HG03460 (cell line): ENCODE measurements at regions not wholly inside any gene's neighbourhood (a gene's known extent, or its start where the extent isn't known, plus 50 kb on each side); places are given as distances from the start of the nearest gene placed in this dataset.

Experiments used
- ATAC-seq: cut with Tn5 transposase; IDR thresholded peaks from one replicate; pipeline ENCODE4 v1.9.1; 2021; ENCODE audit not compliant: unreplicated experiment

DNA sequence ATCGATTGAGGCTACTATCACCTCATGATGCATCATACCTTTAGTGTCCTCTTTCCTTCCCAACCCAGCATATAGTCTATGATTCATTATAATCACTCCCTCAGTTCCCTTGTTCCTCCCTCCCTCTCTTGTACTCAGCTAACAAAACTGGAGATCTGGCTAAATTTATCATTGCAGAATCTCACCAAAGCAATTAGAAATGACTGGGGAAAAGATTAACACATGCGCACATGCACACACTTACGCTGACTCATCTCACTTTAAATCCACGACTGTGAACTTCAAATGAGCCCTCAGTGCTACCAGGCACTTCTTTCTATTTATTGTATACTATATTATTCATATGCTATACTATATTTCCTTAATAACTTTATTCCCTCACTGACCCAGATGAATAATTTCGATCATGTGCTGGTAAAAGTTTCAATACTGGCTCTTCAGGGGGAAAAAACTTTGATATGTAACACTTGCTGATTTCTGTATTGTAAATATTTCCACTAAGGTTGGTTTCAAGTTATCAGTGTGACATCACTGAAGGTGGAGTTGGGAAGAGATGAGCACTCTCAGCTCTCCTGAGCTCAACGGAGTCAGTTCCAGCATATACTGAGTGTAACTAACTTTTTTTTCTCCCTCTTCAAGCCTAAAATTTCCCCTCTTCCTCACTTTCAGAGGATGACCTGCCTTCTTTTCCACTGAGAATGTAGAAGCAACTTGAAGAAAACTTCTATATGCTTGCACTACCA, 613.7 kb upstream of the B3GALT2 start:
- no peak for ATAC-seq

DNA sequence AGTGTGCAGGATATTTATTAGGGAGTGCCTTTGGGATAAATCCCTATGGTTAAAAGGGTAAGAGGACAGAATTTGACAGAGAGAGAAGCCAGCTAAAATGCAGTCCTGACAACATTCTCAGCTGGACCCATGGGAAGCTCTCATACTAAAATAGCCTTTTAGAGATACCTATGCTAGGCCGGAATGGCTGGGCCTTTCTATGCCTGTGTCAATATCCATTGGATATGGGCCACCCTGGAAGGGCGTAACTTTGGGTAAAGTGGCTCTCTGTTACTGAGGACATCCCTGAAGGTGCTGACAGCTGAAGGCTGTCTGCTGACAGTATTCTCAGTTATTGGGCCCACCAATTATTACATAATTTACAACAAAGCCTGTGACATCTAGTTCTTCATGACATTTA, 613.0 kb upstream of the B3GALT2 start:
- ATAC-seq = no peak

DNA sequence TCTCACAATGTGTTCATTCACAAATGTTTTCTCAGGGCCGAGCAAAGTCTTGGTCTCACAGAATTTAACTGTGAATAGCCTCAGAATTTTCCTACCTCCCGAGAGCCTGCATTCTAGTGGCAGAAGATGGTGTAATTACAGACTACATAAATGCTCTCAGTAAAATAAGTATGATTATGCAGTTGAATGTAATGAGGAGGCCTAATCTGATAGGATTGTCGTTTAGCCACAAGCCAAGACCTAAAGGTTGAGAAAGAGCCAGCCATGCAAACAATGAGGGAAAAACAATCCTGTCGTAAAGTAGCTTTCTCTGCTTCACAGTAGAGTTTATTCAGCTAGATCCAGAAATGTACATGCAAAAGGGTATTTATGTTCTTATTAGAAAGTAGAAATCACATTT, 607.8 kb upstream of the B3GALT2 start:
- ATAC-seq = no peak

GRCh38 chr1:193791746-193792145, 605.3 kb upstream of the B3GALT2 start:
- no peak for ATAC-seq

DNA sequence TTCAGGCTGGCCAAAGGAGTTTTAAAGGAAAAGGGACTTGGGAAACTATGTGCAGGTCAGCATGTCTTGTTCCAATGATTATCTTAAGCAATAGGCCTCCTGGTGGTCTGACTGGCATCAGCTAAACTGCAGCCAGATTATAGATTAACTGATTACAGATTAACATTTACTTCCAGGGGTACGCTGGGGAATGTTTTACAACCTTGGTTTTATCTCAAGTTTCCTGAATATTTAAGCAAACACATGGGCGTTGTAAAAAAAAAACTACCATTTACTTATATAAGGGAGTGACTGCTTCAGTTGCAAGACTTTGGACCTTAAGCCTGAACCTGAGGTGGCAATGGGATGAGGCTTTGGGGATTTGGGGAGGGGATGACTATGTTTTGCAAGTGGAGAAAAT, 600.6 kb upstream of the B3GALT2 start:
- no peak for ATAC-seq

GRCh38 chr1:193785850-193786420, 599.5 kb upstream of the B3GALT2 start:
- ATAC-seq = no peak

GRCh38 chr1:193774536-193775323, 588.3 kb upstream of the B3GALT2 start:
- ATAC-seq = no peak

DNA sequence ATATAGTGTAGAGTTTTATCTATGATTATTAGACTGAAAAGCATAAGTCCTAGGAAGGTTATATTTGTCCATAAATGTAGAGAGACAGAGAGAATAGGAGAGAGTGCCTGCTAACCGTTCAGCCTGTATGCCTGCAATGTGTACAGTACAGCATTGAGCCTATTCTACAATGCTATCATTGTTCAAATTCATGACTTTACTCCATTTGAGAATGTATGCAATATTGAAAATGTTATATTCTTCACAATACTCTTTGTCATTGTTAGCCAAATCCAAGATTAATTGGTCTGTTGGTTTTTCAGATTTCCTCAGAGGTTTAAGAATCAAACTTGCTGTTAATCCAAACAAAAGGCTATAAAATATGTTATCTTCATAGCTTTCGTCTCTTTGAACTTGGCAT, 585.2 kb upstream of the B3GALT2 start:
- ATAC-seq = no peak

DNA sequence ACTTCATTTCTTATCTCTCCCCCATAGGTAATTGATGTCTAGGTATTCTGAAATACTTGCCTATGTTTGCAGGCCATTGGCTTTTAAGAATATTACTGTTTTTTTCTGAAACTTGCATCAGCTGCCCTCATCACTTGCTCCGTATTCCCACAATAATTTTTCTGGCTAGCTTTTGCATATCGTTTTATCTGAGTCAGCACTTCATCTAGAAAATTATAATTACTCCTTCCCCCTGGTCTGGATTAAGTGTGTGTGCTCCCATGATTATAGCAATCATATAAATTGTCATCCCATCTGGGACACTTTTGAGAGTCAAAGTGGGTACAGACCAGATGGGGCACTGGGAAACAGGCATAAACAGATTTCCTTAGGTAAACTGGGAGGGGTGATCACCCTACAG, 583.2 kb upstream of the B3GALT2 start:
- no peak for ATAC-seq

DNA sequence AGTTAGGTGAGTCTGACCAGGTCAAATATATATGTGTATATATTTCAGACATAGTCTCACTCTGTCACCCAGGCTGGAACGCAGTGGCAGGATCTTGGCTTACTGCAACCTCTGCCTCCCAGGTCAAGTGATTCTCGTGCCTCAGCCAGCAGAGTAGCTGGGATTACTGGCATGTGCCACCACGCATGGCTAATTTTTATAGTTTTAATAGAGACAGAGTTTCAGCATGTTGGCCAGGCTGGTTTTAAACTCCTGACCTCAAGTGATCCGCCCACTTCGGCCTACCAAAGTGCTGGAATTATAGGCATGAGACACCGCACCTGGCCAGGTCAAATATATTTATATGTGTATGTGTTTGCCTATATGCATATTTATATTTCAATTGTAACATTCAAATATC, 581.5 kb upstream of the B3GALT2 start:
- ATAC-seq = no peak

DNA sequence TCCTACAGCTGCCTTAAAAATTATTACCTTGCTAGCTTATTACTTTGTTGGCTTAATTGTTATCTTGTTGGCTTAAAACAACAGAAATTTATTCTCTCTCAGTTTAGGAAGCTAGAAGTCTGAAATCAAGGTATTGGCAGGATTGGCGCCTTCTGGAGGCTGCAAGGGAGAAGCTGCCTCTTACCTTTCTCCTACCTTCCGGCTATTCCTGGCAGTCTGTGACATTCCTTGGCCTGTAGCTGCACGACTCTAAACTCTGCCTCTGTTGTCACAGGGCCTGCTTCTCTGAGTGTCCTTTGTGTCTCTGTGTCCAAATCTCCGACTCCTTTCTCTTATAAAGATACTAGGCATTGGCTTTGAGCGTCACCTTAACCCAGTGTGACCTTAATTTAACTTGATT, 579.9 kb upstream of the B3GALT2 start:
- ATAC-seq = no peak

- no peak for ATAC-seq
These were observed 576.9 kb upstream of the B3GALT2 start for GRCh38 chr1:193763266-193763665.

DNA sequence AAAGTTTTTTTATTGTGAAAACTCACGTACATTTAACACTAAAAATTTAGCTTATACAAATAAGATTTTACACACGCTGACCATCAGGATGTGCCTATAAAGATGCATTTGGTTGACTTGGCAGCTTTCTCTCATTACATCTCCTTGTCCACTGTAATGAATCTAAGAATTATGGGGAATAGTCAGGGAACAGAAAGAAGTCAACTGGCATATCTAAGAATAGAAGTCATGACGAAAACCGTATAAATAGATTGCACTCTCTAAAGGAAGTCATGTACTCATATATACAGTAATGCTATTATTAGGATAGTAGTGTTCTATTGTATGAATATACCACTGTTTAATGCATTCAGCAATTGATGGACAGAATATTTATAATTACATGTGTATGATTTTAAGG, 575.8 kb upstream of the B3GALT2 start:
- no peak for ATAC-seq

- no peak for ATAC-seq
These were observed 569.0 kb upstream of the B3GALT2 start for GRCh38 chr1:193755441-193755840.

DNA sequence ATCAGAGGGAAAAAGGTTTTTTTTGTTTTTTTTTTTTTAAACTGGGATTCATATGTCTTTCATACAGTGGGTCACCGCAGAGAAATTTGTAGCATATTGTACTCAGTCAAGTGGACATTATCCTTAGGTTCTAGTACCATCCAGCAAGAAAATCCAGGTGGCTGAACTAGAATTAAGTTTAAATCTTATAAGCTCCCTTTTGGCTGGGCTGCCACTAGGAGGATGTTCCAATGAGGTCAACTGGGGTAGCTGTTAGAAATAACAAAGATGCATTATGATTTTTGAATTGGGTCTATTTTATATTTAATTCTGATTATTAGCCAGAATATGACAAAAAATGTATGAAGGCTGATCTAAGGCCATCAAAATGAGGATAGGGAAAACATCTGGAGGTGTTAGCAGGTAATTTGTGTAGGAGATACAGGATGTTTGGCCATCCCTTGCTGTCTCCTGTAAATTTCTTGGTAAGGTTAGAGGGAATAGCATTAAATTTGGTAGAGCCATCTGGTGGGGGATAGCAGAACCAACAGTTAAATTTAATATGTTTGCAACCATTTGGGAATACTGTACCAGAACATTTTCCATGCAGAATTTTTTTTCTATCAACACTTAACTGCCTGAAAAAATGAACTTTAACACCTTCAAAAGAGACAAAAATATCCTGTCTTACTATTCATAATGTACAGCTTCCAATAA, 568.5 kb upstream of the B3GALT2 start:
- no peak for ATAC-seq

DNA sequence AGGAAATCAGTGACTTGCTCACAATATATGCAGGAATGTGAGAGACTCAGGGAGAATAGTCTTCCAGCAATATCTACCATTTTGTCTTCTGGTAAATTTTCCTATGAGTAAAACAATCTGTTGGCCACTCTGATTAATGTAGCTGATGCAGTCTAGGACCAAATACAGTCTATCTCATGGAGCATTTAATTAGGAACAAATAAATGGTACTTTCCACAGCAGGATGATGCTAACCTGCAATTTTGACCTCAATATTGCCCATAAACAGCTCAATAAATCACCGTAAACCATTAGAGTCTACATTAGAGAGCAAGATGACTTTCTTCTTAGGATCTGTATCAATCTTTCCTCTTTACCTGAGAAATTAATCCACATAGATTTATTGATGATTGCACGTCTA, 567.7 kb upstream of the B3GALT2 start:
- ATAC-seq = no peak

DNA sequence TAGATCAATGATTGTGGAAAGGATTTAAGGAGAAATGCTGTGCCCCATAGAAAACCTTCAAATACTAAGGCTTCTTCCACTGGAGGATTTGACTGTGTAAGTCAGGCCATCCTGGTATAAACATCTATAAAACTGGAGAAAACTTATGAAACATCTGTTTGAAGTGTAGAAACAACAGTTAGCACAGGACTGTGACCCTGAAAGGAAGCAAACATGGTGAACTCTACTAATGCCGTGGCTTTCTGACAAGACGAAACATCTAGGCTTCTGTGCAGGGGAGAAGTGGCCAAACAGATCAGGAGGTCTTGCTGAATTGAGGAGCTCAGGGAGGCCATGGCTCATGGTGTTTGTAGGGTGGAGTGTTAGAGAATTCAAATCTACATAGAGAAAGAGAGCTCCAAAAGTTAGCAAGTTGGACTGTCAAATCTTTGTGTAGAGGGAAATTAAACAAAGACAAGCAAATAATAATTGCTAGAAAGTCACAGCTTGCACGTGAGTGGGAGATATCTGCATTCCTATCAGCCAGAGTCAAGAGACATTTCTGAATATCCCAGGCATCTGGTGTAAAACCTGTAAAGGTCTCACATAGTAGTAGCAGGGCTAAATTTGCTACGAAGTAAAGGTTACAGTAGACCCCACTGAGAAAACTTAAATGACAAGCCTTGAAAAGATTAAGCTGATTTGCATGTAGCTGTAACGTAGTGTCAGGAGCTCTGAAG, 566.8 kb upstream of the B3GALT2 start:
- no peak for ATAC-seq

- ATAC-seq = no peak
These were observed 563.5 kb upstream of the B3GALT2 start for GRCh38 chr1:193749868-193750267.

DNA sequence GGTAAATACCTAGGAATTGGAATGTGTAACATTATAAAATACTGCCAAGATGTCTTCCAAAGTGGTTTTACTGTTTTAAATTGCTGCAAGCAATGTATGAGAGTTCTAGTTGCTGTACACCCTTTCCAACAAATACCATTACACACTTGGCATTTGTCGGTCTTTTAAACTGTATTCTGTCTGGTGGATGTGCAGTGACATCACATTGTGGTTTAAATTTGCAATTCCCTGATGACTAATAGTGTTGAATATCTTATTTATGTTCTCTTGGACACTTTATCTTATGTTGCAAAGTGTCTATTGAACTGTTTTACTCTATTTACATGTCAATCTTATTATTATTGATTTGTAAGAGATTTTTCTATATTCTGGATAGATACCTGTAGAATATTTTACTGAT, 561.2 kb upstream of the B3GALT2 start:
- ATAC-seq = no peak

GRCh38 chr1:193741228-193741627, 554.8 kb upstream of the B3GALT2 start:
- ATAC-seq = no peak

- no peak for ATAC-seq
These were observed 554.3 kb upstream of the B3GALT2 start for GRCh38 chr1:193740762-193741161.
